CD4-positive, alpha-beta T cell (primary cell): ENCODE measurements at regions not wholly inside any gene's neighbourhood (a gene's known extent, or its start where the extent isn't known, plus 50 kb on each side); places are given as distances from the start of the nearest gene placed in this dataset.

Experiments
- ATAC-seq: fragments of 200-7000 bp; cut with Tn5 transposase; one replicate; pipeline ENCODE4 v1.10.0; 2022; ENCODE audit warnings: mild to moderate bottlenecking; ENCODE audit not compliant: poor library complexity
- CTCF ChIA-PET: fragments of 350-600 bp; sonication (Branson Sonifier 250); formaldehyde crosslinking; loops from one replicate; lab custom pipeline; 2021; ENCODE audit warnings: antibody characterized with exemption, inconsistent platforms; lab: Charles Lee
- POLR2A ChIA-PET: fragments of 350-600 bp; sonication (Branson Sonifier 250); formaldehyde crosslinking; loops from one replicate; lab custom pipeline; 2021; ENCODE audit warnings: antibody characterized with exemption, inconsistent platforms; lab: Charles Lee
- DNase-seq, 14 experiments: peaks; one replicate each; pipeline ENCODE4 v3.0.0-alpha.2; 2013 to 2020; ENCODE audit warnings: mixed read lengths in 2 of 14
- H3K27ac ChIP-seq, 2 donors: one replicate each; pipeline versions ENCODE4 v1.5.1 to v1.7.0; 2013; ENCODE audit warnings: low read length in 2 of 2, low read depth in 1 of 2, mild to moderate bottlenecking in 1 of 2
- H3K27me3 ChIP-seq, 2 experiments: 1 replicate in 1 of 2; 2 replicates in 1 of 2; pipeline versions ENCODE4 v1.6.1 to v1.7.0; 2013; ENCODE audit warnings: low read length in 2 of 2, control low read depth in 1 of 2, mild to moderate bottlenecking in 1 of 2, moderate library complexity in 1 of 2; ENCODE audit not compliant: insufficient read depth in 2 of 2, control insufficient read depth in 1 of 2
- H3K36me3 ChIP-seq: one replicate; pipeline ENCODE4 v1.6.1; 2013; ENCODE audit warnings: low read length, control low read depth; ENCODE audit not compliant: insufficient read depth
- H3K4me1 ChIP-seq: one replicate; pipeline ENCODE4 v1.6.1; 2013; ENCODE audit warnings: low read length, control low read depth; ENCODE audit not compliant: insufficient read depth
- H3K4me3 ChIP-seq: one replicate; pipeline ENCODE4 v1.5.1; 2013; ENCODE audit warnings: mild to moderate bottlenecking, low read length, moderate library complexity
- H3K9me3 ChIP-seq, 2 experiments: 1 replicate in 1 of 2; 2 replicates in 1 of 2; pipeline versions ENCODE4 v1.6.1 to v1.7.0; 2013; ENCODE audit warnings: low read length in 2 of 2, mild to moderate bottlenecking in 2 of 2, control low read depth in 1 of 2, moderate library complexity in 1 of 2; ENCODE audit not compliant: control insufficient read depth in 1 of 2, insufficient read depth in 1 of 2
- H3K27ac Mint-ChIP-seq: one replicate; pipeline ENCODE4 v1.8.0; 2020; ENCODE audit warnings: mixed read lengths
- H3K27me3 Mint-ChIP-seq: one replicate; pipeline ENCODE4 v1.8.0; 2021; ENCODE audit warnings: mixed read lengths
- H3K36me3 Mint-ChIP-seq: one replicate; pipeline ENCODE4 v1.8.0; 2021; ENCODE audit warnings: low read depth, mixed read lengths
- H3K4me1 Mint-ChIP-seq: one replicate; pipeline ENCODE4 v1.8.0; 2021; ENCODE audit warnings: low read depth, mixed read lengths
- H3K4me3 Mint-ChIP-seq: one replicate; pipeline ENCODE4 v1.8.0; 2020; ENCODE audit warnings: mild to moderate bottlenecking, mixed read lengths
- H3K9me3 Mint-ChIP-seq: one replicate; pipeline ENCODE4 v1.8.0; 2020; ENCODE audit warnings: mixed read lengths
- CTCF ChIP-seq: fragments of 200-600 bp; IDR thresholded peaks from one replicate; pipeline ENCODE4 v1.8.0; 2022; ENCODE audit warnings: antibody characterized with exemption, mild to moderate bottlenecking
- intact Hi-C, 2 experiments: fragments of 100-400 bp; cut with DNase I in 1 of 2; cut with micrococcal nuclease in 1 of 2; formaldehyde crosslinking; loops; one replicate each; pipeline versions ENCODE4 v1.15.1 to v1.9.0; 2023 to 2025; cut with DNase I, micrococcal nuclease

GRCh38 chr4:181982856-181983255 is 260.3 kb upstream of the TENM3 start:
- ChIA-PET POLR2A (no interaction called here), CTCF (no interaction called here)
- H3K27me3 Mint-ChIP-seq = no peaks in the 10 kb centered on the region
- no peak overlapping the region for H3K4me3 ChIP-seq
- no peaks in the 10 kb centered on the region for H3K4me1 ChIP-seq
- H3K27me3 ChIP-seq = no peaks in the 10 kb centered on the region
- intact Hi-C loops = no loop called here
- H3K4me1 Mint-ChIP-seq = no peaks in the 10 kb centered on the region
- H3K9me3 Mint-ChIP-seq = peaks cover 7% of the 10 kb centered on the region
- no peak overlapping the region for H3K27ac ChIP-seq
- H3K36me3 ChIP-seq = no peaks in the 10 kb centered on the region
- H3K9me3 ChIP-seq = no peaks in the 10 kb centered on the region
- H3K36me3 Mint-ChIP-seq = no peaks in the 10 kb centered on the region
- no peak for DNase-seq
- no peak for TF ChIP-seq CTCF
- H3K4me3 Mint-ChIP-seq = no peak overlapping the region
- no peak overlapping the region for H3K27ac Mint-ChIP-seq
- no peak for ATAC-seq

- intact Hi-C loops = no loop called here
- no peaks in the 10 kb centered on the region for H3K27me3 Mint-ChIP-seq
- H3K9me3 Mint-ChIP-seq = peaks cover 2% of the 10 kb centered on the region
- POLR2A ChIA-PET = no interaction called here
- H3K27ac Mint-ChIP-seq = no peak overlapping the region
- TF ChIP-seq CTCF = no peak
- Histone ChIP-seq H3K4me1 (no peaks in the 10 kb centered on the region), H3K9me3 (no peaks in the 10 kb centered on the region), H3K4me3 (no peak overlapping the region), H3K36me3 (no peaks in the 10 kb centered on the region), H3K27ac (no peak overlapping the region), H3K27me3 (no peaks in the 10 kb centered on the region)
- no peaks in the 10 kb centered on the region for H3K4me1 Mint-ChIP-seq
- CTCF ChIA-PET = no interaction called here
- ATAC-seq (no peak), DNase-seq (no peak)
- H3K36me3 Mint-ChIP-seq = no peaks in the 10 kb centered on the region
- H3K4me3 Mint-ChIP-seq = no peak overlapping the region
These were observed 255.8 kb upstream of the TENM3 start for GRCh38 chr4:181987392-181987791.

GRCh38 chr4:181989071-181989470 is 254.1 kb upstream of the TENM3 start:
- intact Hi-C loops = no loop called here
- Histone ChIP-seq H3K4me3 (no peak overlapping the region), H3K27me3 (no peaks in the 10 kb centered on the region), H3K9me3 (no peaks in the 10 kb centered on the region), H3K4me1 (no peaks in the 10 kb centered on the region), H3K36me3 (no peaks in the 10 kb centered on the region), H3K27ac (no peak overlapping the region)
- DNase-seq (no peak), ATAC-seq (no peak)
- no peak for TF ChIP-seq CTCF
- no peaks in the 10 kb centered on the region for H3K27me3 Mint-ChIP-seq
- ChIA-PET CTCF (no interaction called here), POLR2A (no interaction called here)
- no peak overlapping the region for H3K27ac Mint-ChIP-seq
- H3K4me1 Mint-ChIP-seq = no peaks in the 10 kb centered on the region
- H3K4me3 Mint-ChIP-seq = no peak overlapping the region
- H3K36me3 Mint-ChIP-seq = no peaks in the 10 kb centered on the region
- H3K9me3 Mint-ChIP-seq = peaks cover 2% of the 10 kb centered on the region
